Ishikawa (cell line): ENCODE measurements at regions not wholly inside any gene's neighbourhood (a gene's known extent, or its start where the extent isn't known, plus 50 kb on each side); places are given as distances from the start of the nearest gene placed in this dataset.

ENCODE experiments used
- CEBPB ChIP-seq: IDR thresholded peaks from 2 replicates; pipeline ENCODE4 v1.6.1; 2012
- CREB1 ChIP-seq: IDR thresholded peaks from 2 replicates; pipeline ENCODE4 v1.6.1; 2012; ENCODE audit warnings: low read depth
- EGR1 ChIP-seq: IDR thresholded peaks from 2 replicates; pipeline ENCODE4 v1.6.1; 2012
- EP300 ChIP-seq: IDR thresholded peaks from 2 replicates; pipeline ENCODE4 v1.6.1; 2012; ENCODE audit warnings: borderline replicate concordance
- FOXM1 ChIP-seq: IDR thresholded peaks from 2 replicates; pipeline ENCODE4 v1.6.1; 2012; ENCODE audit warnings: low read depth, borderline replicate concordance
- NFIC ChIP-seq: IDR thresholded peaks from 2 replicates; pipeline ENCODE4 v1.6.1; 2012
- RAD21 ChIP-seq: IDR thresholded peaks from 2 replicates; pipeline ENCODE4 v1.6.1; 2012; ENCODE audit warnings: low read depth
- REST ChIP-seq: IDR thresholded peaks from 2 replicates; pipeline ENCODE4 v1.6.1; 2012; ENCODE audit warnings: low read depth, mild to moderate bottlenecking
- TAF1 ChIP-seq: IDR thresholded peaks from 2 replicates; pipeline ENCODE4 v1.6.1; 2012; ENCODE audit warnings: low read depth, mild to moderate bottlenecking
- TCF12 ChIP-seq: IDR thresholded peaks from 2 replicates; pipeline ENCODE4 v1.6.1; 2012; ENCODE audit warnings: low read depth
- TEAD4 ChIP-seq: IDR thresholded peaks from 2 replicates; pipeline ENCODE4 v1.6.1; 2012
- YY1 ChIP-seq: IDR thresholded peaks from 2 replicates; pipeline ENCODE4 v1.6.1; 2012; ENCODE audit warnings: low read depth
- ZBTB7A ChIP-seq: IDR thresholded peaks from 2 replicates; pipeline ENCODE4 v1.6.1; 2012; ENCODE audit warnings: low read depth
- TF ChIP-seq, protein P1 (sequence below): IDR thresholded peaks from 2 replicates; pipeline ENCODE4 v1.6.1; 2012
- TF ChIP-seq, protein P2 (sequence below): IDR thresholded peaks from 2 replicates; pipeline ENCODE4 v1.6.1; 2012

DNA sequence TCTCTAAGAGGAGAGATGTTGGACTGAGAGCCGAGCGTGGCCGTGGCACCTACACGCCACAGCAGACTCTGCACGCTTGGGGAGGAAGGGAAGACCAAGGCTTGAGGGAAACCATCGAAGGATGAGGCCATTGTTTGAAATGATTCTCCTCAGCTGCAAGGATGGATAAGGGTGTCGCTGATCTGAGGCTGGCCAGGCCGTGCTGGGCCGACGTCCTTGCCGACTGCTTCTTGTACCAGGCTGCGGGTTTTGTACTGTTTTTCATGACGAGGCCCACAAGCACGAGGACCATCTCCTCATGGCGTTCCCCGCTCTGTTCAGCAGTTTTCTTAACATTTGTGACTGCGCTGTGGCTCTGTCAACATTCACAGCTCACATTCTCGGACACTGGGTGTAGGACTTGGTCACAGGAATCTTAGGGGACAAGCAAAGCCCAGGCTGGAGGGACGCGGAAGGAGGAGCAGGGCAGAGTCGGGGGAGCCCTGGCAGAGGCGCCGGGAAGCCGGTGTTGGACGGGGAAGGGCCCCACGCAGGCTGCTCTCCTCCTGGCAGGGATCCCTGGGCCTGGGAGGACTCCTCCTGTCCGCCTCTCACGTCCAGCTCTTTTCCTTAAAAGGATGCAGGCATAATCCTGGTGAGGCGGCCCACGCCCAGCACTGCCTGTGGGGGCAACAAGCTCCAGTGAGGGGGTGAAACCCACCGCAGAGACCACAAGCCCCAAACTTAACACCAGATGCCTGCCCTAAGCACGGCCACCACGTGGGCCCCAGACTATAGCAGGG, 259.0 kb upstream of the SALL3 start:
- TF ChIP-seq TAF1 (no peak), TCF12 (no peak), CREB1 (no peak), EGR1 (no peak), TEAD4 (no peak), RAD21 (no peak)
- TF ChIP-seq, protein P1, sequence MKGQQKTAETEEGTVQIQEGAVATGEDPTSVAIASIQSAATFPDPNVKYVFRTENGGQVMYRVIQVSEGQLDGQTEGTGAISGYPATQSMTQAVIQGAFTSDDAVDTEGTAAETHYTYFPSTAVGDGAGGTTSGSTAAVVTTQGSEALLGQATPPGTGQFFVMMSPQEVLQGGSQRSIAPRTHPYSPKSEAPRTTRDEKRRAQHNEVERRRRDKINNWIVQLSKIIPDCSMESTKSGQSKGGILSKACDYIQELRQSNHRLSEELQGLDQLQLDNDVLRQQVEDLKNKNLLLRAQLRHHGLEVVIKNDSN = no peak

DNA sequence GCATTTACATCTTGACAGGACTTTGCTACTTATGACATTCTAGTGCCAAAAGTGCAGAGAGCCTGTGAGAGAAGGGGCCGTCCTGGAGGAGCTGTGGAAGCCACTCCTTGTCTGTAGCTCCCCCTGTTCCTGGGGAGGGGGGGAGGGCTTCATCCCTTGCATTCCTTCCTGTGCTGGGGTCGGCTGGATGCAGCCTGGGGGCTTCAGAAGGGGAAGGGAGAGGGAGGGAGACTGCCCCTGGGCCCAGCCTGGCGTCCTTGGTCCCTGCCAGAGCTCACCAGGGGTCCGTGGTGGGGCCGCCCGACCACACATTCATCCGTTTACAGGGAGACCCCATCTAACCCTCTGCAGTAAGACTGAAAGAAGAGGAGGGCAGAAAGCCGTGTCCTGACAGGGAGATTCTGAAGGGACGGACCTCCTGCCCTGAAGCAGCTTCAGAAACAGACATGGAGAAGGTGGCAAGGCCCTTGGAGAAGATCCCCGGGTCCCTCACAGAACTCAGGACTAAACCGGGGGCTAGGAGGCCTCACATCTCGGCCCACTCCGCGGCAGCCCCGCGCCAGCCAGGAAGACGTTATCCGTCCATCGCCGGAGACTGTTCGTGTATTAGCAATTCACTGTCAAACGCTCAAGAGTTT, 258.3 kb upstream of the SALL3 start:
- TF ChIP-seq EGR1 = no peak
- TF ChIP-seq NFIC = no peak
- TF ChIP-seq TAF1 = no peak
- TF ChIP-seq RAD21 = no peak
- no peak for TF ChIP-seq REST
- TF ChIP-seq CREB1 = no peak
- no peak for TF ChIP-seq TEAD4
- TF ChIP-seq, protein P2, sequence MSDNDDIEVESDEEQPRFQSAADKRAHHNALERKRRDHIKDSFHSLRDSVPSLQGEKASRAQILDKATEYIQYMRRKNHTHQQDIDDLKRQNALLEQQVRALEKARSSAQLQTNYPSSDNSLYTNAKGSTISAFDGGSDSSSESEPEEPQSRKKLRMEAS = no peak
- no peak for TF ChIP-seq ZBTB7A
- TF ChIP-seq EP300 = no peak
- TF ChIP-seq, protein P1 = no peak
- TF ChIP-seq YY1 = no peak
- no peak for TF ChIP-seq TCF12

- TF ChIP-seq FOXM1 (no peak), TCF12 (no peak), TEAD4 (no peak), CEBPB (no peak), EP300 (no peak), RAD21 (no peak)
- TF ChIP-seq, protein P2 = no peak
Measured at GRCh38 chr18:78721981-78722380, 257.6 kb upstream of the SALL3 start.

- TF ChIP-seq CEBPB (no peak), REST (no peak), NFIC (no peak), FOXM1 (no peak), YY1 (no peak), ZBTB7A (no peak), RAD21 (no peak), EGR1 (no peak), TEAD4 (no peak), CREB1 (no peak), EP300 (no peak), TCF12 (no peak)
- TF ChIP-seq, protein P2 = no peak
Measured at GRCh38 chr18:78722386-78722785, 257.2 kb upstream of the SALL3 start.

GRCh38 chr18:78722929-78723710, 256.5 kb upstream of the SALL3 start:
- TF ChIP-seq, protein P2 = no peak
- TF ChIP-seq REST (no peak), EP300 (no peak), TAF1 (no peak), CREB1 (no peak), RAD21 (no peak)
- TF ChIP-seq, protein P1 = no peak
